NCI-H1930 (cell line): ENCODE measurements at regions not wholly inside any gene's neighbourhood (a gene's known extent, or its start where the extent isn't known, plus 50 kb on each side); places are given as distances from the start of the nearest gene placed in this dataset.

ENCODE experiments used
- DNase-seq, 2 experiments: peaks; one replicate each; lab custom pipeline; 2025; lab: John Stamatoyannopoulos, UW

DNA sequence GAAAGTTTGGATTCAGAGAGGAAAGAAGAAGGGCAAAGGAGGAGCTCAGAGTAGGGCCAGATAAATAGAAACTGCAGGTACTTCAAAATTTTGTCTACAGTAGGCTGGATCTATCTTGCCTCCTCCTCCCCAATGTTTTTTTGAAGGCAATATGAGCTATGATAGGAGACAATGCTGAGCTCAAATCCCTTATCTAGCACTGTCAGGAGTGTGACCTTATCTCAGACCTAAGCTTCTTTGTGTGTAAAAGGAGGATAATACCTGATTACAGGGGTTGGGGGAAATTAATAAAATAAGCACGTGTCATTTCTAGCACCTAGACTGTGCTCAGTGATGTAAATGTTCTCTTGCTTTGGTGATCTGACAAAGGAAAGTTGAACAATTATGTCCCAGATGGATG is 137.8 kb upstream of the CD180 start:
- no peak for DNase-seq

DNA sequence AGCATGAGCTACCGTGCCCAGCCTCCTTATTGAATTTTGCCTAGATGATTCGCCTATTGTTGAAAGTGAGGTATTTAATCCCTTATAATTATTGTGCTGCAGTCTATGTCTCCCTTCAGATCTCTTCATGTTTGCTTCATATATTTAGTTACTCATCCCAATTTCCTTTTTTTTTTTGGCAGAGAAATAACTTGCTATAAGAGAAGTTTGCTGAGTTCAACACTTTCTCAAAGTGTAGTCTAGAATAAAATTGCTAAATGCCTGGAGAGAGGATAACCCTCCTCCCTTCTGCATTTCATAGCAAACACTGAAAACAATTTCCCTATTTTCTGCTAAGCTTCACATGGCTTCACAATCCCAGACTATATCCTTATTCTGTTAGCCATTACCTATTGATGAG is 136.6 kb upstream of the CD180 start:
- no peak for DNase-seq

DNA sequence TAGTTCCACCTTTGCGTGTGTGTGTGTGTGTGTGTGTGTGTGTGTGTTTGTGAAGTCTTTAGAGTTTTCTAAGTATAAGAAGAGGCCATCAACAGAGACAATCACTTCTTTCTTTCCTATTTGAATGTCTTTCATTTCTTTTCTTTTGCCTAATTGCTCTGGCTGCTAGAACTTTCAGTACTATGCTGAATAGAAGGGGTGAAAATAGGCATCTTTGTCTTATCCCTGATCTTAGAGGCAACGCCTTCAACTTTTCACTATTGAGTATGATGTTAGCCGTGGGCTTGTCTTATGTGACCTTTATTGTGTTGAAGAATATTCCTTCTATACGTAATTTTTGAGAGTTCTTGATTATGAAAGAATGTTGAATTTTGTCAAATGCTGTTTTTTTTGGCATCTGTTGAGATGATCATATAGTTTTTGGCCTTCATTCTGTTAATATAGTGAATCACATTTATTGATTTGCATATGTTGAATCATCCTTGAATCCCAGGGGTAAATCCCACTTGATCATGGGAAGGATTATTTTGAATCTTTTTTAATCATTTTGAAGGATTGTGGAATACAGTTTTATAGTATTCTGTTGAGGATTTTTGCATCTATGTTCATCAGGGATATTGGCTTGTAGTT is 134.8 kb upstream of the CD180 start:
- no peak for DNase-seq

- DNase-seq: no peak
Observed at GRCh38 chr5:67319935-67320725, 123.5 kb upstream of the CD180 start.

DNA sequence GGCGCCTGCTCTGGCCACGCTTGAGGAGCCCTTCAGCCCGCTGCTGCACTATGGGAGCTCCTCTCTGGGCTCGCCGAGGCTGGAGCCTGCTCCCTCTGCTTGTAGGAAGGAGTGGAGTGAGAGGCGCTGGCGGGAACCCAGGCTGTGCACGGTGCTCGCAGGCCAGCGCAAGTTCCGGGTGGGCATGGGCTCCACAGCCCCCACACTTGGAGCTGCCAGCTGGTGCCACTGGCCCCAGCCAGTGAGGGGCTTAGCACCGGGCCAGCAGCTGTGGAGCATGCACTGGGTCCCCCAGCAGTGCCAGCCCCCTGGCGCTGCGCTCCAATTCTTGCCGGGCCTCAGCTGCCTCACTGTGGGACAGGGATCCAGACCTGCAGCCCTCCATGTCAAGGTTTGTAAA is 122.1 kb upstream of the CD180 start:
- DNase-seq: no peak

- no peak for DNase-seq
Observed at GRCh38 chr5:67317603-67318002, 121.0 kb upstream of the CD180 start.

DNA sequence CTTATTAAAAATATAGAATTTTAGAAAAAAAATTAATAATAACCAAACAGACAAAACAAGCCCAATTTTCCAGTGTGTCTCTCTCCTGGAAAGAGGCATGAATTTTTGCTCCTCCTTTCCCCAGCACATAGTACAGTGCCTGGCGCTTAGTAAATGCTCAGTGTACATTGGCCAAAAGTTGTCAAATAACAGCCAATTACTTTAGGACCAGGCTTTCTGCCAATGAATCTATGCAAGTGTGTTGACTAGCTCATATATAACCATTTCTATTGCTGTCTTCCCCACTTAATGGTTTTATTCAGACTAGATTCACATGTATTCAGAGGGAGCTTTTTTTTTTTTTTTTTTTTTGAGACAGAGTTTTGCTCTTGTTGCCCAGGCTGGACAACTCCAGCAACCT is 120.1 kb upstream of the CD180 start:
- no peak for DNase-seq

GRCh38 chr5:67315082-67315989 is 118.7 kb upstream of the CD180 start:
- no peak for DNase-seq

DNA sequence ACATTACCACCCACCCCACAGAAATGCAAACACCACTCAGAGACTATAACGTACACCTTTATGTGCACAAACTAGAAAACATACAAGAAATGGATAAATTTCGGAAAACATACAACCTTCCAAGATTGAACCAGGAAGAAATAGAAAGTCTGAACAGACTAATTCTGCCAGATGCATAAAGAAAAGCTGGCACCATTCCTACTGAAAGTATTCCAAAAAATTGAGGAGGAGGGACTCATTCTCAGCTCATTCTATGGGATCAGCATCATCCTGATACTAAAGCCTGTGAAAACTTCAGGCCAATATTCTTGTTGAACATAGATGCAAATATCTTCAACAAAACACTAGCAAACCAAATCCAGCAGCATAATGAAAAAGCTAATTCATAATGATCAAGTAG is 115.1 kb upstream of the CD180 start:
- DNase-seq: no peak

DNA sequence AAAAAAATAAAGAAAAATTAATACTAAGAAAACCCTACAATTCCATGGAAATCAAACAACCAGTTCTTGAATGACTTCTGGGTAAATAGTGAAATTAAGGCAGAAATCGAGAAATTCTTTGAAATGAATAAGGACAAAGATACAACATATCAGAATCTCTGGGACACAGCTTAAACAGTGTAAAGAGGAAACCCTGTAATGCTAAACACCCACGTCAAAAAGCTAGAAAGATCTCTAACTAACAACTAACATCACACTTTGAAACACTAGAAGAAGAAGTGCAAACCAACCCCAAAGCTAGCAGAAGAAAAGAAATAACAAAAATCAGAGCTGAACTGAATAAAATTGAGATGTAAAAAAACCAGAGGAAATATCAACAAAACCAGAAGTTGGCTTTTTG is 114.6 kb upstream of the CD180 start:
- DNase-seq: no peak

DNA sequence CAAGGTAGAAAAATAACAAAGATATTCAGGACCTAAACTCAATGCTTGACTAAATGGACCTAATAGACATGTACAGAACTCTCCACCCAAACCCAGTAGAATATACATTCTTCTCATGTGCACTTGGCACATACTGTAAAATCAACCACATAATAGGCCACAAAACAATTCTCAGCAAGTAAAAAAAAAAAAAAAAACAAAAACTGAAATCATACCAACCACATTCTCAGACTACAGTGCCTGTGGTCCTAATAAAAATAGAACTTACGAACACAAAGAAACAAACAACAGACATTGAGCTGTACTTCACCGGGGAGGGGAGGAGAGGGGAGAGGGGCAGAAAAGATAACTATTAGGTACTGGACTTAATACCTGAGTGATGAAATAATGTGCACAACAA is 114.1 kb upstream of the CD180 start:
- no peak for DNase-seq

- no peak for DNase-seq
Observed at GRCh38 chr5:67310169-67310568, 113.6 kb upstream of the CD180 start.

DNA sequence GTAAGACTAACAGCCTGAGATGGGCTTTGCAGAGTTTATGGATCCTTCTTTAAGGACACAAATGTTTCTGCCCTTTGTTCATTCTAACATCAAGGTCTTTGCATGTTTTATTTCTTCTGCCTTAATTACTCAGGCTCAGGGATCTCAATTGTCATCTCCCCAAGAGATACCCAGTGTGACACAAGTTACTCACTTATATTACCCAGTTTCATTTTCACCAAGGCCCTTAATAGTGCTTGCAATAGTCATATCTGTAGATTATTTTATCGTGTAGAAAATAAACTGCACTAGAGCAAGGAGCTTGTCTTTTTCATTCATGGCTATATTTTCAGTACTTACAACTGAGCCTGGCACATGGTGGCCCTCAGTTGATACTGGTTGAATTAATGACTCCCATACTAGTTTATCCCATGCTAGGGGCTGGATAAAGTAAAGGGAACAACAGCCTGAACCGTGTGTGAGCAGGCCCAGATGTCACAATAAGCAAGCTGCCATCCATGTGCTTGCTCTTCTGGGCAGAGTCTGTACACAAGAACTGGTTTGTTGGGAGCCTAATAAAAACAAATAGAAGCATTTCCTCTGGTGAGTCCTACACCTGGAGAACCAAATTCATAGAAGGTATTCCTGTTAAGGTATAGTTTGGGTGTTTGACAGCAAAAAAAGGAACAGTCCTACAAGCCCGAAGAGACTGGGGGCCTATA is 112.5 kb upstream of the CD180 start:
- no peak for DNase-seq

DNA sequence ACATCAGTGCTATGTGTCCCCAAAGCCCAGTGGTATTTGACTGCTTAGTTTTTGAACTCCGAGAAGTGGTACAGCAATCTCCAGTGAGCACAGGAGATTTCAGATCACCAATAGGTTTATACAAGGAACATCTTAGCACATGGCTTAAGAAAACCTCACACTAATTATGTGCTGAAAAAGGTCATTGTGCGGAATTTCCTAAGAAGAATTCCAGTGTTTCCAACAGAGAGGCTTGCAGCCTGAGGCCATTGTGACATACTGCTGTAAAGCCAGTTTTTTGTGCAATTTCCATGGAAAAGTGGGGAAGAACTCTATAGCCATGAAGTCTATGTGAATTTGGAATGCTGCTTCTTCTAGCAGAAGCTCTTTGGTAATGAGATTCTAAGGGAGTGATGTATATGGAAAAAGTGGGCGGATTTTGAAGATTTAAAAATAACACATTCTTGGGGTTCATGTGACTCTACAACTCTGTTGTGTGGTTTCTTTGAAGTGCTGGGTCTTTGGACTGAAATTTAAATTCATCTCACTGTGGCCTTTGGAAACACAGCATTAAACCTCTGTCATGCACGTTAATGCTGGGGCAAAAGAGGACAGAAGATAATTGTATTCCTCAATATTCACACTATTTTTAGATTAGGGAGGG is 110.5 kb upstream of the CD180 start:
- DNase-seq: no peak

DNA sequence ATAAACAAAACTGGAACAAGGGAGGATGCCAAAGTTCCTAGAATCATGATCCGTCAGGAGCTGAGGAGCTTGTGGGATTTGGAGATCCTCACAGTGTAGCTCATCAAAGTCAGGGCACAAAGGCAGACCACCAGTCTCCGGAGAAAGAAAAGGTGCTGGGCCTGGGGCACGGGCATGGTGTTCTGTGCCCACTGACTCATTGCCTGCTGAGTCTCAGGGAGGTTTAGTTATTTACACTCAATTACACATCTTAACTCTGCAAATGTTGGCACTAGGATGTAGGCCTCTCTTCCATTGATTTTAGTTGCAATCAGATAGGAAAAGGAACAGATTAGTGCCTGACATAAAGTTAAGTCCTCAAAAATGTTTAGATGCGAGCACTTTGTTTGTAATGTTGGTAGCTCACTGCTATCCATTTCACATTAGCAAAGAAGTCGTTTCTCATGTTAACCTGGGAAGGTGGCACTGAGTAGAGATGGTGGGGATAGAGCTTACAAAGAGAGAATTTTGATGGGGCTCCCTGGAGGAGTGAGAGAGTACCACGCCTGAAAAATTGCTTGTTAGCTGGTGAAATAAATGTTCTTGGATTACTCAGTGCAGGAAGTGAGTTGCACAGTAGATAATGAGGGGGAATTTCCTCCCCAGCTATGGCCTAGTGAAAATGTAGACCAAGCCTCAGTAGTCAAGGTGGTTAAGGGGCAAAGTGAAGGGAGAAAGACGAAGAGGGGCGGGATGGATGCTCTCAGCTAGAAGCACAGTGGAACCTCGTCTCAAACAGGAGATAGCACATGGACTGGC is 109.5 kb upstream of the CD180 start:
- DNase-seq: no peak

GRCh38 chr5:67305401-67305800 is 108.8 kb upstream of the CD180 start:
- no peak for DNase-seq

- no peak for DNase-seq
Observed at GRCh38 chr5:67303356-67303755, 106.8 kb upstream of the CD180 start.

DNA sequence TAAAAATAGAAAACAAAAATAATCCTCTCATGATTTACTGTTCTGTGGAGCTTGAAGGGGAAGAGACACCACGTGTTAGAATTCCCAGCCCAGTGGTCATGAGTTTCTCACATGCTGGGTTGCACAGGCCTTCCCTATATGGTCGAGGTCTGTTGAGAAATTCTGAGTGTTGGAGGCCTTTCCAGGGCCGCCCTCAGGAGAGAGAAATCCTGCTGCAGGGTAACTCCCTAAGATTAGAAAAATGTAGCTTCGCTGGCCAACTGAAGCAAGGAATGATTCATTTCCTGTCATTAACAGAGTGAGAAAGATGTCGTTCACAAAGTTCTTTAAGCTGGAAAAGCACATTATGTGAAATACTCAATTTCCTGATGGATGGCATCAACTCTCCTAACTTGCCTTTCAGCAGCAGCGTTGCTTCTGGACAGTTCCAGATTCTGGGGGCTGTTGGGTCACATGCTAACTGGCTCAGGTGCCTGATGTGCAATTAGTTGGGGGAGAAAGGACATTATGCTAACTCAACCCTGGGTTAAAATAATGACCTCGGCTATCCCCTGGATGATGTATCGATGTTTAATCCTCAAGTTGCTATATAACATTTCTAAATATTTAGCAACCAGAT is 104.8 kb upstream of the CD180 start:
- DNase-seq: no peak

- no peak for DNase-seq
Observed at GRCh38 chr5:67300326-67300725, 103.7 kb upstream of the CD180 start.

DNA sequence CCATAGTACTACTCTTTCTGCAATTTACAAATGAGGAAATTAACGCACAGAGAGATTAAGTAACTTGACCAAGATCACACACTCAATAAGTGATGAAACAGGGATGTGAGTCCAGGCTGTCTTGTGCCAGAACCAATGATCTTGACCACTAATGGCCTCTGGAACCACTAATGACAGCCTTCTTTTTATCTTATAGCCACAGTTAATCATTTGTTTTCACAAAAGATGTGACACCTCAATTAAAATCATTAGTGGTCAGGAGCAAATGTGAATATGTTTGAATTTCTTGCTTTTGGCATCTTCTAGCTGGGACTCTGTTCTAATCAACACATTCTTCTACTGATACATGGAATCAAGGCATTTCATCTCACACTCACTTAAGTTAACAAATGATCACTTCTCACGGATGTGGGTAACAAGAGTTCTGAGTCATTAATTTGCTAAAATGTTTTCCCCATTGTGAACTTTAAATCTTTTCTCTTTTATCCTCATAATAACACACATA is 102.7 kb upstream of the CD180 start:
- DNase-seq: no peak
